ENCODE measurements at regions not wholly inside any gene's neighbourhood (a gene's known extent, or its start where the extent isn't known, plus 50 kb on each side); places are given as distances from the start of the nearest gene placed in this dataset.

- intact Hi-C loops (cut with DNase I; ENCODE audit: low total_unique reads): no loop called here
- Histone ChIP-seq H3K4me3 (no peak overlapping the region), H3K9me3 (no peaks in the 10 kb centered on the region), H3K36me3 (no peaks in the 10 kb centered on the region), H3K27me3 (no peaks in the 10 kb centered on the region), H3K4me1 (no peaks in the 10 kb centered on the region), H3K27ac (no peak overlapping the region)
- no peak for TF ChIP-seq CTCF (IDR thresholded peaks at IDR 0.05)
- TF ChIP-seq POLR2A (IDR thresholded peaks at IDR 0.05): no peak
- DNase-seq: no peak
Observed at GRCh38 chr15:61444585-61444984, 215.5 kb upstream of the RORA start.

- H3K4me3 ChIP-seq: no peak overlapping the region
- no peaks in the 10 kb centered on the region for H3K27me3 ChIP-seq
- intact Hi-C loops (cut with DNase I; ENCODE audit: low total_unique reads): no loop called here
Observed at GRCh38 chr15:61442821-61443220, 213.7 kb upstream of the RORA start.

GRCh38 chr15:61441891-61442290 is 212.8 kb upstream of the RORA start:
- TF ChIP-seq POLR2A (IDR thresholded peaks at IDR 0.05) (no peak), CTCF (IDR thresholded peaks at IDR 0.05) (no peak)
- DNase-seq: no peak
- intact Hi-C loops (cut with DNase I; ENCODE audit: low total_unique reads): no loop called here
- Histone ChIP-seq H3K4me1 (no peaks in the 10 kb centered on the region), H3K9me3 (no peaks in the 10 kb centered on the region), H3K27me3 (peaks cover 0 to 4% of the 10 kb centered on the region in 2 donors), H3K27ac (no peak overlapping the region), H3K4me3 (no peak overlapping the region), H3K36me3 (no peaks in the 10 kb centered on the region)

More at GRCh38 chr15:61442821-61443220, 213.7 kb upstream of the RORA start:
- DNase-seq: no peak
- Histone ChIP-seq H3K4me1 (no peaks in the 10 kb centered on the region), H3K9me3 (no peaks in the 10 kb centered on the region), H3K36me3 (no peaks in the 10 kb centered on the region), H3K27ac (no peak overlapping the region)
- no peak for TF ChIP-seq CTCF (IDR thresholded peaks at IDR 0.05)
- no peak for TF ChIP-seq POLR2A (IDR thresholded peaks at IDR 0.05)

- Histone ChIP-seq H3K4me1 (no peaks in the 10 kb centered on the region), H3K27me3 (no peaks in the 10 kb centered on the region), H3K4me3 (no peak overlapping the region), H3K36me3 (no peaks in the 10 kb centered on the region), H3K27ac (no peak overlapping the region), H3K9me3 (no peaks in the 10 kb centered on the region)
- TF ChIP-seq CTCF (IDR thresholded peaks at IDR 0.05): no peak
- TF ChIP-seq POLR2A (IDR thresholded peaks at IDR 0.05): no peak
- DNase-seq: no peak
- intact Hi-C loops (cut with DNase I; ENCODE audit: low total_unique reads): no loop called here
Observed at GRCh38 chr15:61426466-61426865, 197.4 kb upstream of the RORA start.

GRCh38 chr15:61425934-61426333 is 196.8 kb upstream of the RORA start:
- Histone ChIP-seq H3K27ac (no peak overlapping the region), H3K4me1 (no peaks in the 10 kb centered on the region), H3K27me3 (no peaks in the 10 kb centered on the region), H3K9me3 (no peaks in the 10 kb centered on the region), H3K36me3 (no peaks in the 10 kb centered on the region), H3K4me3 (no peak overlapping the region)
- TF ChIP-seq CTCF (IDR thresholded peaks at IDR 0.05): no peak
- TF ChIP-seq POLR2A (IDR thresholded peaks at IDR 0.05): no peak
- intact Hi-C loops (cut with DNase I; ENCODE audit: low total_unique reads): no loop called here
- no peak for DNase-seq

All from uterus (tissue), 3 donors.